OCI-LY3 (cell line): ENCODE measurements at regions not wholly inside any gene's neighbourhood (a gene's known extent, or its start where the extent isn't known, plus 50 kb on each side); places are given as distances from the start of the nearest gene placed in this dataset.

ENCODE experiments used
- H2AFZ ChIP-seq: fragments of 200-600, 300-600 bp; shearing (Covaris generic); 2 replicates; pipeline ENCODE4 v1.6.0; 2014; ENCODE audit warnings: antibody characterized with exemption, low read depth, low read length
- H3K27ac ChIP-seq: fragments of 200-600, 300-600 bp; sonication (generic); 2 replicates; pipeline ENCODE4 v1.5.1; 2014; ENCODE audit warnings: mild to moderate bottlenecking, low read length, moderate library complexity, mixed read lengths
- H3K27me3 ChIP-seq: fragments of 200-600, 300-600 bp; sonication (generic); 2 replicates; pipeline ENCODE4 v1.6.1; 2014; ENCODE audit warnings: low read depth, low read length, mixed read lengths
- H3K36me3 ChIP-seq: fragments of 200-600, 300-600 bp; sonication (generic); replicated peaks from 2 replicates; pipeline ENCODE3; 2014; ENCODE audit warnings: low read depth, low read length, mixed read lengths
- H3K4me1 ChIP-seq: fragments of 300-600, 200-600 bp; sonication (generic); 2 replicates; pipeline ENCODE4 v1.6.1; 2014; ENCODE audit warnings: low read length, mixed read lengths
- H3K4me2 ChIP-seq: fragments of 200-600, 300-600 bp; sonication (generic); 2 replicates; pipeline ENCODE4 v1.6.1; 2014; ENCODE audit warnings: low read length, mixed read lengths
- H3K4me3 ChIP-seq: fragments of 300-600, 200-600 bp; sonication (generic); 2 replicates; pipeline ENCODE4 v1.5.1; 2014; ENCODE audit warnings: antibody characterized with exemption, mild to moderate bottlenecking, low read length, moderate library complexity
- H3K79me2 ChIP-seq: fragments of 300-600, 200-600 bp; shearing (Covaris generic); 2 replicates; pipeline ENCODE4 v1.6.1; 2014; ENCODE audit warnings: mild to moderate bottlenecking, low read length, mixed read lengths
- H3K9ac ChIP-seq: fragments of 300-600, 200-600 bp; shearing (Covaris generic); 2 replicates; pipeline ENCODE4 v1.6.0; 2014; ENCODE audit warnings: mild to moderate bottlenecking, low read length, moderate library complexity
- H3K9me3 ChIP-seq: fragments of 200-600, 300-600 bp; shearing (Covaris generic); 2 replicates; pipeline ENCODE4 v1.6.1; 2014; ENCODE audit warnings: low read length, mixed read lengths; ENCODE audit not compliant: insufficient read depth
- H4K20me1 ChIP-seq: fragments of 200-600, 300-600 bp; sonication (generic); 2 replicates; pipeline ENCODE4 v1.6.1; 2016; ENCODE audit warnings: low read length, mixed read lengths; ENCODE audit not compliant: insufficient read depth
- EZH2phosphoT487 ChIP-seq: fragments of 200-600 bp; shearing (Covaris generic); IDR thresholded peaks from 2 replicates; pipeline ENCODE4 v1.6.1; 2018; ENCODE audit warnings: antibody characterized with exemption, mixed run types, low read depth
- TF ChIP-seq, protein P1 (sequence below): fragments of 200-600, 300-600 bp; sonication (generic); IDR thresholded peaks from 2 replicates; pipeline ENCODE4 v1.5.1; 2014; ENCODE audit warnings: antibody characterized with exemption, low read length, low read depth

GRCh38 chr4:169927280-169927679 is 98.9 kb downstream of the MFAP3L start:
- H3K79me2 ChIP-seq: no peaks in the 10 kb centered on the region
- no peak overlapping the region for H3K27ac ChIP-seq
- H3K9ac ChIP-seq: no peak overlapping the region
- no peak for TF ChIP-seq EZH2phosphoT487
- TF ChIP-seq, protein P1, sequence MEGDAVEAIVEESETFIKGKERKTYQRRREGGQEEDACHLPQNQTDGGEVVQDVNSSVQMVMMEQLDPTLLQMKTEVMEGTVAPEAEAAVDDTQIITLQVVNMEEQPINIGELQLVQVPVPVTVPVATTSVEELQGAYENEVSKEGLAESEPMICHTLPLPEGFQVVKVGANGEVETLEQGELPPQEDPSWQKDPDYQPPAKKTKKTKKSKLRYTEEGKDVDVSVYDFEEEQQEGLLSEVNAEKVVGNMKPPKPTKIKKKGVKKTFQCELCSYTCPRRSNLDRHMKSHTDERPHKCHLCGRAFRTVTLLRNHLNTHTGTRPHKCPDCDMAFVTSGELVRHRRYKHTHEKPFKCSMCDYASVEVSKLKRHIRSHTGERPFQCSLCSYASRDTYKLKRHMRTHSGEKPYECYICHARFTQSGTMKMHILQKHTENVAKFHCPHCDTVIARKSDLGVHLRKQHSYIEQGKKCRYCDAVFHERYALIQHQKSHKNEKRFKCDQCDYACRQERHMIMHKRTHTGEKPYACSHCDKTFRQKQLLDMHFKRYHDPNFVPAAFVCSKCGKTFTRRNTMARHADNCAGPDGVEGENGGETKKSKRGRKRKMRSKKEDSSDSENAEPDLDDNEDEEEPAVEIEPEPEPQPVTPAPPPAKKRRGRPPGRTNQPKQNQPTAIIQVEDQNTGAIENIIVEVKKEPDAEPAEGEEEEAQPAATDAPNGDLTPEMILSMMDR: no peak
- no peaks in the 10 kb centered on the region for H4K20me1 ChIP-seq
- no peaks in the 10 kb centered on the region for H3K36me3 ChIP-seq
- no peak overlapping the region for H2AFZ ChIP-seq
- H3K27me3 ChIP-seq: peaks cover 11% of the 10 kb centered on the region
- peaks cover 6% of the 10 kb centered on the region for H3K4me1 ChIP-seq
- H3K4me2 ChIP-seq: no peak overlapping the region
- H3K9me3 ChIP-seq: no peaks in the 10 kb centered on the region
- H3K4me3 ChIP-seq: no peak overlapping the region

GRCh38 chr4:169925678-169926077 is 100.5 kb downstream of the MFAP3L start:
- Histone ChIP-seq H3K4me2 (no peak overlapping the region), H4K20me1 (no peaks in the 10 kb centered on the region), H3K9me3 (no peaks in the 10 kb centered on the region), H3K4me1 (peaks cover 6% of the 10 kb centered on the region), H3K27ac (no peak overlapping the region), H3K36me3 (no peaks in the 10 kb centered on the region), H3K27me3 (peaks cover 19% of the 10 kb centered on the region), H2AFZ (no peak overlapping the region), H3K79me2 (no peaks in the 10 kb centered on the region), H3K9ac (no peak overlapping the region), H3K4me3 (no peak overlapping the region)
- TF ChIP-seq, protein P1: no peak
- TF ChIP-seq EZH2phosphoT487: no peak

- Histone ChIP-seq H3K27me3 (peaks cover 22% of the 10 kb centered on the region), H3K9ac (no peak overlapping the region), H3K27ac (no peak overlapping the region), H2AFZ (no peak overlapping the region), H3K4me2 (no peak overlapping the region), H3K36me3 (no peaks in the 10 kb centered on the region), H3K79me2 (no peaks in the 10 kb centered on the region), H3K9me3 (no peaks in the 10 kb centered on the region), H3K4me1 (peaks cover 6% of the 10 kb centered on the region), H3K4me3 (no peak overlapping the region), H4K20me1 (no peaks in the 10 kb centered on the region)
- TF ChIP-seq, protein P1: no peak
- TF ChIP-seq EZH2phosphoT487: no peak
Measured at GRCh38 chr4:169922632-169923276, 103.4 kb downstream of the MFAP3L start.

- H3K9me3 ChIP-seq: peaks cover 4% of the 10 kb centered on the region; the same call in 1 of the 2 replicates
- no peak overlapping the region for H3K4me3 ChIP-seq
Measured at GRCh38 chr4:169921732-169922131, 104.5 kb downstream of the MFAP3L start.

More at GRCh38 chr4:169921732-169922131, 104.5 kb downstream of the MFAP3L start:
- Histone ChIP-seq H3K4me2 (no peak overlapping the region), H3K36me3 (no peaks in the 10 kb centered on the region), H3K27me3 (peaks cover 22% of the 10 kb centered on the region), H3K9ac (no peak overlapping the region), H3K79me2 (no peaks in the 10 kb centered on the region), H4K20me1 (no peaks in the 10 kb centered on the region), H3K27ac (no peak overlapping the region), H3K4me1 (no peaks in the 10 kb centered on the region), H2AFZ (no peak overlapping the region)
- TF ChIP-seq, protein P1: no peak
- no peak for TF ChIP-seq EZH2phosphoT487
